GM23338 (cell line): ENCODE measurements at regions not wholly inside any gene's neighbourhood (a gene's known extent, or its start where the extent isn't known, plus 50 kb on each side); places are given as distances from the start of the nearest gene placed in this dataset.

Source experiments
- CREB1 ChIP-seq: fragments of 250-450 bp; sonication (Bioruptor Pico); IDR thresholded peaks from 2 replicates; pipeline ENCODE4 v1.5.0; 2020; ENCODE audit warnings: low read depth, mild to moderate bottlenecking, moderate library complexity
- CTCF ChIP-seq, 2 experiments: fragments of 200-600 bp in 1 of 2; sonication (generic) in 1 of 2; conservative IDR thresholded peaks; 2 replicates each; pipeline versions ENCODE4 v1.5.1 to v1.6.1; 2016 to 2017; ENCODE audit warnings: antibody characterized with exemption in 2 of 2, low read depth in 2 of 2, mild to moderate bottlenecking in 2 of 2, moderate library complexity in 1 of 2
- EZH2 ChIP-seq: fragments of 200-600 bp; sonication (generic); IDR thresholded peaks from one replicate; pipeline ENCODE4 v1.8.0; 2017; ENCODE audit warnings: antibody characterized with exemption, mild to moderate bottlenecking, low read depth; ENCODE audit not compliant: unreplicated experiment
- POLR2AphosphoS5 ChIP-seq: IDR thresholded peaks from 2 replicates; pipeline ENCODE4 v1.6.1; 2016; ENCODE audit warnings: antibody characterized with exemption, low read depth

DNA sequence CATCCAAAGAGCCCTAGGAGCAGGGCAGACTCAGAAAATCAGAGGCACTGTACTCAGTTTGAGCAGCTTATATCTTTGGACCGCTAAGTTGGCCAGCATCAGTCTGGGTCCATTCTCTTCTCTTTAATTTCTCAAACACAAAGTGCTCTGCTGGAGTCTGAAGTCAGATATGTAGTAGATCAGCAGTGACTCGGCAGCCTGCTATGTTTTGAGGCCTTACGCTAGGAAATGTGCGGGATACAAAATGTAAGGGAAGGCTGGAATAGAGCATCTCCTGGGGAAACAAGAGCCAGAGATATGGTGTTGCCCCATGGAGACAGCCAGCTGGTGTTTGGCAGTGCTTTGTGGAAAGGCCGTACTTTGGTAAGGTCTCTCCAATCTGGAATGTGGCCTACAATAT lies 60.6 kb upstream of the VKORC1L1 start:
- TF ChIP-seq EZH2 (no peak), CTCF (conservative IDR thresholded peaks at IDR 0.05; ENCODE audit: low read depth in 2 of 2) (no peak), POLR2AphosphoS5 (no peak), CREB1 (CRISPR knock-in tag) (no peak)
